Erythroblast (primary cell): ENCODE measurements at regions not wholly inside any gene's neighbourhood (a gene's known extent, or its start where the extent isn't known, plus 50 kb on each side); places are given as distances from the start of the nearest gene placed in this dataset.

Experiments used
- GATA1 ChIP-seq: IDR thresholded peaks from 2 replicates; pipeline ENCODE4 v1.6.1; 2011; ENCODE audit warnings: low read depth, mild to moderate bottlenecking, control low read depth, low read length, moderate library complexity
- POLR2A ChIP-seq: IDR thresholded peaks from 2 replicates; pipeline ENCODE4 v1.6.1; 2011; ENCODE audit warnings: mild to moderate bottlenecking, low read length

- TF ChIP-seq POLR2A (no peak), GATA1 (no peak)
Measured at GRCh38 chr2:167653131-167653530, 594.3 kb downstream of the STK39 start.
